22Rv1 (cell line): ENCODE measurements at regions not wholly inside any gene's neighbourhood (a gene's known extent, or its start where the extent isn't known, plus 50 kb on each side); places are given as distances from the start of the nearest gene placed in this dataset.

Experiments used
- CTCF ChIP-seq: fragments of 450-650 bp; IDR thresholded peaks from 2 replicates; pipeline ENCODE4 v1.5.1; 2017; ENCODE audit warnings: mild to moderate bottlenecking
- ZFX ChIP-seq: fragments of 450-650 bp; IDR thresholded peaks from 2 replicates; pipeline ENCODE4 v1.6.1; 2017; ENCODE audit warnings: antibody characterized with exemption, borderline replicate concordance

DNA sequence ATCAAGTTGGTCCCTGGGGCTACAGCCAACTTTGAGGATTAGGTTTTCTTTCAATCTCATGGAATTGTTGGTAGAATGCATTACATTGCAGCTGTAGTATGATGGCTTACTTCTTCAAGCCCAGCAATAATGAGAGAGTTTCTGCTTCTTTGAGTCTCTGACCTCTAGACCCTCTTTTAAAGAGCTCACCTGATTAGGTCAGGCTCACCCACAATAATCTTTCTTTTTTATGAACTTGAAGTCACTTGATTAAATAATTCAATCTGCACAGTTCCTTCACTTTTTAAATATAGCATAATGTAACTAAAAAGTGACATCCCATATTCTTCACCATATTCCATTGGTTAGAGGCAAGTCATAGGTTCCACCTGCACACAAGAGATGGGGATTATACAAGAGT, 547.5 kb upstream of the CT83 start:
- TF ChIP-seq CTCF, result no peak
- no peak for TF ChIP-seq ZFX
